ENCODE measurements at regions not wholly inside any gene's neighbourhood (a gene's known extent, or its start where the extent isn't known, plus 50 kb on each side); places are given as distances from the start of the nearest gene placed in this dataset.

DNA sequence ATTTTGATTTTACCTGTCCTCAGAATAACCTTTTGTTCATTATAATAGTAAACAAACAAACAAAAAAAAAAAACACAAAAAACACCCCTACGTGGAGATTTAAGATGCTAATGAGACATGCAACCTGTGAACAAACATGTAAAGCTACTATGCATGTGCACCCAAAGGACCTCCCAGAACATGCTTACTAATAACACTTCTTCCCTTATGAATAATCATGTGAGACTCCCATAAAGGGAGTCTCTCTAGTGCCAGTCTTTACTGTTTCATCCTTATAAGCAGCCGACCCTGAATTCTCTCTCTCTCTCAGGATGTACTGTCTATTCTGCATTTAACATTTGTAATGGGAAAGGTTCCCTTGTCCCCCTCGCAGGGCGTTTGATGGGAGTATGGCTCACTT lies 1051.1 kb downstream of the PCDH17 start:
- ChIA-PET POLR2A (ENCODE audit: unreplicated experiment) (no interaction called here), CTCF (no interaction called here)
- Histone ChIP-seq H3K9me2 (ENCODE audit: insufficient read depth) (no peaks in the 10 kb centered on the region), H3K4me2 (no peak overlapping the region), H3F3A (ENCODE audit: insufficient read depth, low read depth) (no peaks in the 10 kb centered on the region), H3K4me1 (replicated peaks; ENCODE audit: insufficient read depth) (no peaks in the 10 kb centered on the region), H3K36me3 (ENCODE audit: low read depth) (no peaks in the 10 kb centered on the region), H4K20me1 (ENCODE audit: insufficient read depth) (no peaks in the 10 kb centered on the region), H3K27me3 (ENCODE audit: insufficient read depth, low read depth) (no peaks in the 10 kb centered on the region), H3K79me2 (ENCODE audit: low read depth) (no peaks in the 10 kb centered on the region), H3K9me3 (ENCODE audit: insufficient read depth, low read depth) (no peaks in the 10 kb centered on the region), H3K27ac (no peak overlapping the region), H3K4me3 (no peak overlapping the region), H2AFZ (no peak overlapping the region)
- no peak for TF ChIP-seq CTCF (conservative IDR thresholded peaks at IDR 0.05)
- no peak for TF ChIP-seq EZH2 (IDR thresholded peaks at IDR 0.05; ENCODE audit: low read depth)
- intact Hi-C loops (cut with micrococcal nuclease; ENCODE audit: unreplicated experiment), result no loop called here
- no peak for DNase-seq
- no TSS peak for BruUV-seq (replicated peaks)

DNA sequence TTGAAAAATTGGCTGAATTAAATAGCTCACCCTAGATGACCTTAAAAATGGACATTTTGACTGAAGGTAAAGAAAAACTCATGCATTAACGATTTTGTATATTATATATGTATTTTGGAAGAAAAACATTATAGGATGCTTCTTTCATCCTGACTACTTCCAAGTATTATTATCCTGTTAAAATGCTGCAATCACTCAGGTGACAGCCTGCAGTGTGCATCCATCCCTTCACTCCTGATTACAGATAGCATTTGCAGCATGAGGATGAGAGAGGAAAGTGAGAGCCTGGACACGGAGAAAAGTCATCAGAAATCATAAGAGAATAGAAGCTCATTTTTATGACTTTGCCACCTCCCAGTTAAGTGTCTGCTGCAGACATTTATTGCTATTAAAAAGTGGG lies 1055.6 kb downstream of the PCDH17 start:
- CTCF ChIA-PET, result no interaction called here
- no peak overlapping the region for H3K27ac ChIP-seq
- TF ChIP-seq CTCF (conservative IDR thresholded peaks at IDR 0.05), result no peak
- no peak for TF ChIP-seq EZH2 (IDR thresholded peaks at IDR 0.05; ENCODE audit: low read depth)
- intact Hi-C loops (cut with micrococcal nuclease; ENCODE audit: unreplicated experiment), result no loop called here
- no peaks in the 10 kb centered on the region for H4K20me1 ChIP-seq (ENCODE audit: insufficient read depth)
- no peaks in the 10 kb centered on the region for H3F3A ChIP-seq (ENCODE audit: insufficient read depth, low read depth)
- POLR2A ChIA-PET (ENCODE audit: unreplicated experiment), result no interaction called here
- no TSS peak for BruUV-seq (replicated peaks)
- H3K4me2 ChIP-seq, result no peak overlapping the region
- no peak overlapping the region for H2AFZ ChIP-seq
- H3K36me3 ChIP-seq (ENCODE audit: low read depth), result no peaks in the 10 kb centered on the region
- no peaks in the 10 kb centered on the region for H3K4me1 ChIP-seq (replicated peaks; ENCODE audit: insufficient read depth)
- DNase-seq, result no peak
- H3K9me3 ChIP-seq (ENCODE audit: insufficient read depth, low read depth), result no peaks in the 10 kb centered on the region
- no peaks in the 10 kb centered on the region for H3K27me3 ChIP-seq (ENCODE audit: insufficient read depth, low read depth)
- no peaks in the 10 kb centered on the region for H3K79me2 ChIP-seq (ENCODE audit: low read depth)
- H3K9me2 ChIP-seq (ENCODE audit: insufficient read depth), result no peaks in the 10 kb centered on the region
- H3K4me3 ChIP-seq, result no peak overlapping the region

DNA sequence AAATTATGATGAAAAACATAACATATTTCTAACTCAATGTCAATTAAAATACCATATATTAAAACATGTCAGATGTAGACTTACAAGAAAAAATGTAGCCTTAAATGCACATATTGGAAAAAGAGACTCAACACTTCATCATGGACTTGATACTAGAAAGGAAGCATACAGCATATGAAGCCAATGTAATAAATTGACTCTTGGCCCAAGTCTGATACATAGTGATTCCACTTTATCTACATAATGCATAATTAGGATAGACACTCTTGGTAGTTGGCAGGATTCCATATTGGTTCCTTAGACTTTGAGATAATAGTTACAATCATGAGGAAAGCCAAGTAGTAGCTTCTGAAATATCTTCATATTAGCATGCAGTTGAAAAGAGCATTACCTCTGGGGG lies 1067.0 kb downstream of the PCDH17 start:
- Histone ChIP-seq H3K79me2 (ENCODE audit: low read depth) (no peaks in the 10 kb centered on the region), H3K4me1 (replicated peaks; ENCODE audit: insufficient read depth) (no peaks in the 10 kb centered on the region), H3K9me3 (ENCODE audit: insufficient read depth, low read depth) (0 out of 2 replicates have a peak, but pooled peaks cover 3% of the 10 kb centered on the region), H3K4me2 (no peak overlapping the region), H2AFZ (no peak overlapping the region), H4K20me1 (ENCODE audit: insufficient read depth) (no peaks in the 10 kb centered on the region), H3K27me3 (ENCODE audit: insufficient read depth, low read depth) (no peaks in the 10 kb centered on the region), H3K4me3 (no peak overlapping the region), H3K27ac (no peak overlapping the region), H3K36me3 (ENCODE audit: low read depth) (no peaks in the 10 kb centered on the region), H3F3A (ENCODE audit: insufficient read depth, low read depth) (no peaks in the 10 kb centered on the region), H3K9me2 (ENCODE audit: insufficient read depth) (no peaks in the 10 kb centered on the region)
- ChIA-PET POLR2A (ENCODE audit: unreplicated experiment) (no interaction called here), CTCF (no interaction called here)
- no TSS peak for BruUV-seq (replicated peaks)
- intact Hi-C loops (cut with micrococcal nuclease; ENCODE audit: unreplicated experiment), result no loop called here
- no peak for TF ChIP-seq CTCF (conservative IDR thresholded peaks at IDR 0.05)
- no peak for TF ChIP-seq EZH2 (IDR thresholded peaks at IDR 0.05; ENCODE audit: low read depth)
- no peak for DNase-seq
